KG1 (cell line): ENCODE measurements at regions not wholly inside any gene's neighbourhood (a gene's known extent, or its start where the extent isn't known, plus 50 kb on each side); places are given as distances from the start of the nearest gene placed in this dataset.

Experiments used
- DNase-seq: peaks from one replicate; lab custom pipeline; 2025; lab: John Stamatoyannopoulos, UW

- DNase-seq, result no peak
Observed at GRCh38 chr11:122319085-122319484, 203.1 kb upstream of the BLID start.

GRCh38 chr11:122317305-122317704 lies 201.3 kb upstream of the BLID start:
- DNase-seq, result no peak

- no peak for DNase-seq
Observed at GRCh38 chr11:122313581-122313980, 197.6 kb upstream of the BLID start.

- no peak for DNase-seq
Observed at GRCh38 chr11:122311216-122311755, 195.3 kb upstream of the BLID start.

GRCh38 chr11:122310766-122311165 lies 194.8 kb upstream of the BLID start:
- no peak for DNase-seq

GRCh38 chr11:122309262-122309925 lies 193.4 kb upstream of the BLID start:
- DNase-seq, result no peak

GRCh38 chr11:122308226-122308625 lies 192.2 kb upstream of the BLID start:
- no peak for DNase-seq

GRCh38 chr11:122307476-122308035 lies 191.5 kb upstream of the BLID start:
- DNase-seq, result no peak

GRCh38 chr11:122306831-122307391 lies 190.9 kb upstream of the BLID start:
- DNase-seq, result no peak

GRCh38 chr11:122305426-122306320 lies 189.7 kb upstream of the BLID start:
- no peak for DNase-seq

GRCh38 chr11:122304973-122305372 lies 189.0 kb upstream of the BLID start:
- no peak for DNase-seq

- DNase-seq, result no peak
Observed at GRCh38 chr11:122304306-122304705, 188.3 kb upstream of the BLID start.

- no peak for DNase-seq
Observed at GRCh38 chr11:122294041-122294440, 178.0 kb upstream of the BLID start.

- DNase-seq, result no peak
Observed at GRCh38 chr11:122293296-122294023, 177.4 kb upstream of the BLID start.

GRCh38 chr11:122287401-122287800 lies 171.4 kb upstream of the BLID start:
- DNase-seq, result no peak

GRCh38 chr11:122285070-122285988 lies 169.3 kb upstream of the BLID start:
- no peak for DNase-seq

- DNase-seq, result no peak
Observed at GRCh38 chr11:122280870-122281269, 164.9 kb upstream of the BLID start.

GRCh38 chr11:122279194-122279593 lies 163.2 kb upstream of the BLID start:
- no peak for DNase-seq

- DNase-seq, result no peak
Observed at GRCh38 chr11:122277493-122277892, 161.5 kb upstream of the BLID start.

- DNase-seq, result no peak
Observed at GRCh38 chr11:122276221-122276620, 160.2 kb upstream of the BLID start.

GRCh38 chr11:122275508-122275907 lies 159.5 kb upstream of the BLID start:
- DNase-seq, result no peak
